Keratinocyte (primary cell): ENCODE measurements at regions not wholly inside any gene's neighbourhood (a gene's known extent, or its start where the extent isn't known, plus 50 kb on each side); places are given as distances from the start of the nearest gene placed in this dataset.

ENCODE experiments used
- CTCF ChIP-seq, 3 experiments: IDR thresholded peaks in 1 of 3; conservative IDR thresholded peaks in 1 of 3; optimal IDR thresholded peaks in 1 of 3; 2 replicates in 2 of 3; 3 replicates in 1 of 3; pipeline versions ENCODE3 to v1.5.1; 2011; ENCODE audit warnings: low read length in 3 of 3, mild to moderate bottlenecking in 3 of 3, moderate library complexity in 2 of 3, control low read depth in 1 of 3, inconsistent platforms in 1 of 3; ENCODE audit not compliant: insufficient read depth in 2 of 3; ENCODE audit errors: extremely low read depth in 1 of 3
- EZH2 ChIP-seq: IDR thresholded peaks from one replicate; pipeline ENCODE4 v1.6.1; 2012; ENCODE audit warnings: inconsistent platforms, mild to moderate bottlenecking, low read length, moderate library complexity

GRCh38 chr7:153109566-153109965 lies 350.0 kb downstream of the ACTR3B start:
- TF ChIP-seq EZH2 (no peak), CTCF (optimal IDR thresholded peaks at IDR 0.05 in 1 of 3, IDR thresholded peaks at IDR 0.05 in 1 of 3, conservative IDR thresholded peaks at IDR 0.05 in 1 of 3; ENCODE audit: extremely low read depth in 1 of 3, insufficient read depth in 2 of 3, low read length in 3 of 3) (no peak)
